Fibroblast of the aortic adventitia (primary cell): ENCODE measurements at regions not wholly inside any gene's neighbourhood (a gene's known extent, or its start where the extent isn't known, plus 50 kb on each side); places are given as distances from the start of the nearest gene placed in this dataset.

Experiments
- DNase-seq: peaks from one replicate; pipeline ENCODE4 v3.0.0-alpha.2; 2010; ENCODE audit warnings: low read depth
- H3K4me3 ChIP-seq: 2 replicates; pipeline ENCODE4 v1.5.1; 2011; ENCODE audit warnings: low read depth, mild to moderate bottlenecking, control low read depth, low read length, moderate library complexity
- TF ChIP-seq, protein P1 (sequence below): IDR thresholded peaks from 2 replicates; pipeline ENCODE4 v1.5.1; 2011; ENCODE audit warnings: mild to moderate bottlenecking, low read length, control low read depth, inconsistent platforms; ENCODE audit not compliant: insufficient read depth

DNA sequence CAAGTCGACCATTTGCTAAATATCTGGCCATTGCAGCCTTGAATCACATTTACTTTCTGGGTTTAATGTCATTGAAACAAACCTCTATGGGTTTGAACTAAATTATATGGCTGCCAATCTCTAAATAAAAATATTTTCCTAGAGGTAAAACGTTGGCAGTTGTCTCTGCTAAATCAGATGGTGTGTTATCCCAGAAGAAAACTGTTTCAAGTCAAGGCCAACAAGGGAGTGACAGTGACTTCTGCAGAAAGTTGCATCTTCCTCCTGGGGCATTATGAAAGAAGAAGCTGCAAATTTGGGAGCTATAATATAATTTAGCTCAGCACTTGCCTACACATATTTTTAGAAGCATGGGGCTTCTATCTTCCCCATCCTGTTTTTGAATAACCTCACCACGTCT lies 116.2 kb downstream of the TTC8 start:
- no peak for DNase-seq
- H3K4me3 ChIP-seq = no peak overlapping the region
- TF ChIP-seq, protein P1, sequence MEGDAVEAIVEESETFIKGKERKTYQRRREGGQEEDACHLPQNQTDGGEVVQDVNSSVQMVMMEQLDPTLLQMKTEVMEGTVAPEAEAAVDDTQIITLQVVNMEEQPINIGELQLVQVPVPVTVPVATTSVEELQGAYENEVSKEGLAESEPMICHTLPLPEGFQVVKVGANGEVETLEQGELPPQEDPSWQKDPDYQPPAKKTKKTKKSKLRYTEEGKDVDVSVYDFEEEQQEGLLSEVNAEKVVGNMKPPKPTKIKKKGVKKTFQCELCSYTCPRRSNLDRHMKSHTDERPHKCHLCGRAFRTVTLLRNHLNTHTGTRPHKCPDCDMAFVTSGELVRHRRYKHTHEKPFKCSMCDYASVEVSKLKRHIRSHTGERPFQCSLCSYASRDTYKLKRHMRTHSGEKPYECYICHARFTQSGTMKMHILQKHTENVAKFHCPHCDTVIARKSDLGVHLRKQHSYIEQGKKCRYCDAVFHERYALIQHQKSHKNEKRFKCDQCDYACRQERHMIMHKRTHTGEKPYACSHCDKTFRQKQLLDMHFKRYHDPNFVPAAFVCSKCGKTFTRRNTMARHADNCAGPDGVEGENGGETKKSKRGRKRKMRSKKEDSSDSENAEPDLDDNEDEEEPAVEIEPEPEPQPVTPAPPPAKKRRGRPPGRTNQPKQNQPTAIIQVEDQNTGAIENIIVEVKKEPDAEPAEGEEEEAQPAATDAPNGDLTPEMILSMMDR = no peak

- no peak overlapping the region for H3K4me3 ChIP-seq
- no peak for DNase-seq
- TF ChIP-seq, protein P1 = no peak
These were observed 117.0 kb downstream of the TTC8 start for GRCh38 chr14:88941414-88941813.

DNA sequence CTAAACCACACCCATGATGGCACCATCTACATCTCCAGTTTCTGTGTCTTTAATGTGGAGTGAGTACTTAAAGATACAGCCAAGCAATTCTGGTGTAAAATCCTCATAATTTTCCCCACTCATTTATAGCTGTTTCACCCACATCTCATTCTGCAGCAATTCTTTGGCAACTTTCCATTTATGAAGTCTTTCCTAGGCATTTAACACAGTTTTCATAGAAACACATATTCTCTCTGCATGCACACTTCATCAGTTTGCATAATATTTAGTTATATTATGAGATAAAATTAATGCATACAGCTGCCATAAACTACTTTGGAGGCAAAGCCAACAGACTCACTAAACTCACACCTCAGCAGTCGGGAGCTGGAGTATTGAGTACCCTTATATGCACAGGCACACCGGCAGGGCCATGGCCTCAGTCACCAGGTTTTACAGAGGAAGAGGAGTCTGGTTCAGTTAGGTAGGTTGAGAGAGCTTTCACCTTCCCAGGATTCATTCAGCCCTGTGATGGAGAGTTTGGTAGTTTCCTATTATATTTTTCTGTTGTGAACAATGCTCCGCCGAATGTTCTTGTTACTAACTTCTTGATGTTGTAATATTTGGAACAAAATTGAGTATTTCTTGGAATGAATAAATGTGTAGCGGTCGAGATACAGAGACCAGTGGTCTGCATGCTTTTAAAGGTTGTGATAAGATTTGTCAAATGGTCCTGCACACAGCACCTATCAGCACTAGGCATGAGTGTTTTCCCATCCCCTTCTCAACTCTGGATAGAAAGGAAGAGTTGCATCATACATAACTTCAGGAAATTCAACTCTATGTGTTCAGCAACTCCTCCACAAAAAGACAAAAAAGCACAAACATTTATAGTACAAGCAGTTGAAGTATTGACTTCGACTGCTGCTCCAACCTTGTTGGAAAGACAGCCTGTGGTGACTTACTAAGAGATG lies 123.5 kb downstream of the TTC8 start:
- TF ChIP-seq, protein P1 = no peak
- DNase-seq = peak; percentile 68
- H3K4me3 ChIP-seq = no peak overlapping the region

DNA sequence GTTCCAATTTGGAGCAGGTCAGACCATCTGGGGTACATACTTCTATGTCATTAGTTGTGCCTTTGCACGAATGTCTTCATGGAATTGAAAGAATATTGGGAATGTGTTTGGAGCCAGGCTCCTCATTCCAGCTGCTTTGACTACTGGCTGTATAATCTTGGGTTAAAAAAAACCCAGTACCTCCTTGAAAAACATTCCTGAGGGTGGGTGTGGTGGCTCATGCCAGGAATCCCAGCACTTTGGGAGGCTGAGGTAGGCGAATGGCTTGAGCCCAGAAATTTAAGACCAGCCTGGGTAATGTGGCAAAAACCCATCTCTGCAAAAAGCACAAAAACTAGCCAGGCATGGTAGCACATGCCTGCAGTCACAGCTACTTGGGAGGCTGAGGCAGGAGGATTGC lies 125.6 kb downstream of the TTC8 start:
- no peak overlapping the region for H3K4me3 ChIP-seq
- no peak for DNase-seq
- TF ChIP-seq, protein P1 = no peak

DNA sequence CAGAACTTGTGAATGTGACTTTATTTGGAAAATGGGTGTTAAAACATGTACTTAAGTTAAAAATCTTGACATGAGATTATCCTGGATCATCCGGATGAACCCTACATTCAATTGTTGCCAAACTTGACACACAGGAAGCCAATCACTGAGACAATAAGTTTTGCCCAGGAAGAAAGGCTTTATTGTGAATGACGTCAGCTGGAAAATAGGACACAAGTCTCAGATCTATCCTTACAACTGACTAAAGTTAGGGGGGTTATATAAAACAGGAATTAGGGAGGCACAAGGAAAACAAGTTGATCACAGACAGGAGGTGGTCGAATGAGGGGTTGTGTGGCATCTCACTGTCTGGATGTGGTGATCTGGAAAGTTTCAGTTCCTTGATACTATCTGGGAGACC lies 126.9 kb downstream of the TTC8 start:
- TF ChIP-seq, protein P1 = no peak
- H3K4me3 ChIP-seq = no peak overlapping the region
- no peak for DNase-seq

DNA sequence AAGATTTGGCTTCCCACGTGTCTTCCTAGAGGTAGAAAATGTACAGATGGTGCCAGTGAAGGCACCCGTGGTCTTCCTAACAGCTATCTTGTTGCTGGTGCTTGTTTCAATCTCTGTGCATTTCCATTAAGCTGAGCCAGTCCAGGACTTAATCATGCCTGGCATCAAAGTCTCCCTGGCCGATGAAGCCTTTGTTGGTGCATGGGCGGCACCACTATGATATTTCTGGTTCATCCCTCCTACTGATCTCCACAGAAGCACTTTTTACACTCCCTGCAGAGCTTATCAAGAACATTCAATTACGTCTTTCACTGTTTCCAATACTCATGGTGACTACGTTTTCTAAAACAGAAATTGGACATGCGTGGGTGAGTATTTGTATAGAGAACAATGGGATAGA lies 128.4 kb downstream of the TTC8 start:
- no peak overlapping the region for H3K4me3 ChIP-seq
- DNase-seq = no peak
- TF ChIP-seq, protein P1 = no peak
